Activated CD4-positive, alpha-beta T cell treated with anti-CD3 and anti-CD28 coated beads, Interleukin-2, Interleukin-6, amounts not matched to agents 100 ng/mL and 50 ng/mL, durations not matched to agents 16 hours and 8 hours (primary cell): ENCODE measurements at regions not wholly inside any gene's neighbourhood (a gene's known extent, or its start where the extent isn't known, plus 50 kb on each side); places are given as distances from the start of the nearest gene placed in this dataset.
"Not testable (repeated sequence)": the region's sequence is repeated elsewhere in the genome, so short reads cannot be mapped to it uniquely, and the experiment has no call there.

ENCODE experiments used
- DNase-seq: peaks from one replicate; pipeline ENCODE4 v3.0.0-alpha.2; 2020

- no peak for DNase-seq
Measured at GRCh38 chr17:82998637-82999036, 80.8 kb upstream of the METRNL start.

- DNase-seq = no peak
Measured at GRCh38 chr17:83000738-83001137, 78.7 kb upstream of the METRNL start.

DNA sequence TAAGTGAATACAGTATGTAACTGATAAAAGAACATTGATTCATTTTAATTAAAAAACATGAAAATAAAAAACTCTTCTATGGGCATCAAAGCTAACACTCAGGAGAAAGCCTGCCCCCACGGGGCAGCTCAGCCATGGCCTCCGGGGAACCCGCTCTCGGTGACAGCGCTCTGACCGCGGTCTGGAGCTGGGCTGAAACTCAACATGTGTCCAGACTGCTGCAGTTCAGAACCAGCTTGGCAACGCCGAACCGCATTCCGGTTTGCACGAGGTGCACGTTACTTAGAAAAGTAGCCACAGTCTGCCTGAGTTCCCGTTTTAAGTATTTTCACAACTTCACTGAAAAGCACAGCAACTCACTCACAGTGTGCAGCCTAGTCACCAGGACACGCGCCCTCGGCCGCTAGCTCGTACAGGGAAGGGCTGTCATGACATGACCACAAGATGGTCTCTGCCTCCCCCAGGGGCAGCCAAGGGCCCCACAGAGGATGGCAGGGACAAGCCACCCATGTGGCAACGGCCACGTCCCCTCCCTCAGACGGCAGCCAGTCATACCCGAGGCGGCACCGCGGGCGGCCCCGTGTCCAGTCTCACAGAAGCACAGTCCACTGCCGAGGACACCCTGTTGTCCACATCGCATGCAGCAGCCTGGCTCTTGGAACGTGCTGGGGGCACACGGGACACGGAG is 77.1 kb upstream of the METRNL start:
- no peak for DNase-seq

DNA sequence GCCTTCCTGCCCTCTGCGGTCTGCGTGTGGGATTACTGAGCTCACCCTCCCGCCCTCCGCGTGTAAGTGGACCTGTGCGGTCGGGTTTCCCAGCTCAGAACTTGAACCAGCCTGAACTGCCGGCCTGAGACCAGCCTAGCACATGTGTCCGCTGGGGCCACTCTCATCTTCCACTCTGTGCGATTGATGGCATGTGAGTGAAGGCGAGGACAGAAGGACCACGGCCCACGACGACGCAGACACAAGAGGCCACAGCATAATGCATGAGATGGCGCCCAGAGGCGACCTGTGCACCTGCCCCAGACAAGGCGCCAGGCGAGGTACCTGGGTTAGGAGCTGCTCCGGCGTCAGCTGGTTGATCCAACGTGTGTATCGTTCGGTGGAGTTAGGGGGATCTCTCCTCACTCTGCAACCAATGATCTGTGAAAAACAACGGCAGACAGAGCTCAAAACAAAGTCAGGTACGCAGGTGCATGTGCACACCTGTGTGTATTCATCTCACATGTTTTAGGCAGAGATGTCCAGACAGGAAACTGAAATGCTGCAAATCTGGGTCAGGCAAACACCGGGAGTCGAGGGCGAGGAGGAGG is 74.5 kb upstream of the METRNL start:
- no peak for DNase-seq

DNA sequence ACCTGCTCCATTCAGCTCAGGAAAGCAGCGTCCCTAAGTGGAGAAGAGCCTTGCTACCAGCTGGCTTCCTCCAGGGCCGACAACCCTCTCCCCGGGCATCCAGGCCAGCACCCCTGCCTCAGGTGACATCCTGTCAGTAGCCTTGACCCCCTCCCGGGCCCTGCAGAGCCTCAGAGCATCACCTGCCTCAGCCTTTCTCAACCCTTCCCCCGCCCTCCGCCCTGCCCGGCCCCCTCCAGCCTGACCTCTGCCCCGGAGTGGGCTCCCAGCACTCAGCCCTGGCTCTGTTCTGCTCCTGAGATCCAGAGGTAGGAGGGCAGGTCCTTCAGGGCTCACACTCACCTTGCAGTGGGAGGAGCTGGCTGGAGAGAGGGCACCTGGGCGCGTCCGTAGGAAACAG is 73.8 kb upstream of the METRNL start:
- no peak for DNase-seq

DNA sequence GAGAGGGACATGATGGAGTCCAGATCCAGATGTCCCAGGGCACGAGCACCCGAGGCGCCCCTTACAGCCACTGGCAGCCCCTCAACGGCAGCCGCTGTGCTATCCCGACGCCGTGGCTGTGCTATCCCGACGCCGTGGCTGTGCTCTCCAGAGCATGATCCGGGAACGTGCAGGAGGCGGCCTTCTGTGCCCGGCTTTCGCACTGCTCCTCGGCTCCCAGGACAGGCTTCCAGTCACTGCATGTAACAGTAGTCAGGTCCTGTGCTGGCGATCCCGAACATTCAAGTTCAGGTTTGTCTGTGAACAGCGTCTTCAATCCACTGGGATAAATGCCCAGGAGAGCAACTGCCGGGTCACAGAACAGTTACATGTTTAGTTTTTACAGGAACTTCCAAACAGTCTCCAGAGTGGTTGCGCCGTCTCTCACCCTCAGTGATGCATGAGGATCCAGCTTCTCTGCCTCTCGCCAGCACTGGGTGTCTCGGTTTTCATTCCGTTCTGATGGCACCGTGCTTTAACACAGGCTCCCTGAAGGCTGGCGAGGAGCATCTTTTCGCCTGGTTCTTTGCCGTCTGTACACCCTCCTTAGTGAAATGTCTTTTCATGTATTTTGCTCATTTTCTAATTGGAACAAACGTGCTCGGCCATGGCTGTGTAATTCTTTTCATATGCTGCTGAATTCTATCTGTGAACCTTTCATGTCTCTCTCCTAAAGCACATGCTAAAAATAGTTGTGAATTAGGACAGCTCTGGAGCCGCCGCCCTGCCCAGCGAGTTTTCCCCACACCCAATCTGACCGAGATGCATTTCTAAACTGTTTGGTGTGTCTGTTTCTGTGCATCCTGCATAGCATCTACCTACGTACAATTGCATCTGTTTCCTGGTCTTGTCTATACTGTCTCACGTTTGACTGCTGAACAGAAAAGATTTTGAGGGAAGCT is 72.6 kb upstream of the METRNL start:
- DNase-seq = no peak

- no peak for DNase-seq
Measured at GRCh38 chr17:83007504-83008185, 71.8 kb upstream of the METRNL start.

- DNase-seq = no peak
Measured at GRCh38 chr17:83008186-83008510, 71.3 kb upstream of the METRNL start.

DNA sequence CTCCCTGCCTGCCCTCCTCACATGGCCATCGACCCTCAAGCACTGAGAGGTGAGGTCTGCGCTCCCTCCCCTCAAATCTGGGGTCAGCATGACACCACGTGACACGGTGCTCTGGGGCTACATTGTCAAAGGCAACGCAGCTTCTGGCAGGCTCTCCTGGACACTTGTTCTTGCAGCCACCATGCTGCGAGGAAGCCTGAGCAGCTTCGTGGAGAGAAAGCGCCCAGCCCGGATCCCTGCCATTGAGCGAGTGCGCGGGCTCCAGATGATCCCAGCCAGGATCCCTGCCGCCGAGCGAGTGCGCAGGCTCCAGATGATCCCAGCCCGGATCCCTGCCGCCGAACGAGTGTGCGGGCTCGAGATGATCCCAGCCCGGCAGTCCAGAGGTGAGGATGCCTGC is 70.9 kb upstream of the METRNL start:
- no peak for DNase-seq

DNA sequence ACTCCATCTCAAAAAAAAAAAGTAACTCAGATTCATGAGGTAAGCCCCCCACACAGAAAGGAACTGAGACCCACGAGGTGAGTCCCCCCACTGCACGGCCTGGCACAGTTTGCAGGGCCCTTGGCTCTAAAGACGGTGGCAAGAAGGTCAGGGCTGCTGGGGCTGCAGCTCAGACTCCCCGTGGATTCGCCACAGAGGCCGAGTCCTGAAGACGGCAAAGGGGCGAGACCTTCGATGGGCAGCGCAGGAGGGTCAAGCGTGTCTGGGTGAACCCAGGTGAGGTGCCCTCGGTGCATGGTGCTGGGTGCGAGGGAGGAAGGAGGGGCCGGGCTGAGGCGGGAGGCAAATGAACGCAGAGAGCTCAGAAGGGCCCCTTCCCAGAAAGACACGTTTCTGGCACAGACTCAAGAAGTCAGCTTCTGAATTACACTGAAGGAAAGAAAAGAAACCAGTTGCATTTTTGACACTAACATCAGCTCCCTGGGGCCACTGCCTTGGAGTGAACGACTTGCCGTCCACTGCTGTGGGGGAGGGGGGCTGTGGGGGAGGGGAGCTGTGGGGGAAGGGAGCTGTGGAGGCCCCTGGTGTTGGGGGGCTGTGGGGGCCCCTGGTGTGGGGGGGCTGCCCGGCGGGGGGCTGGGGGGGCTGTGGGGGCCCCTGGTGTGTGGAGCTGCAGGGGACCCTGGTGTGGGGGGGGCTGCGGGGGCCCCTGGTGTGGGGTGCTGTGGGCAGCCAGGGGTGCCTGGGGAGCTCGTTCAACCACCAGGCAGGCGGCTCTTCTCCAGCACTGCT is 69.8 kb upstream of the METRNL start:
- no peak for DNase-seq

GRCh38 chr17:83010206-83011200 is 68.9 kb upstream of the METRNL start:
- DNase-seq = no peak

GRCh38 chr17:83011676-83012075 is 67.7 kb upstream of the METRNL start:
- DNase-seq = not testable (repeated sequence)

- no peak for DNase-seq
Measured at GRCh38 chr17:83012200-83012785, 67.1 kb upstream of the METRNL start.

DNA sequence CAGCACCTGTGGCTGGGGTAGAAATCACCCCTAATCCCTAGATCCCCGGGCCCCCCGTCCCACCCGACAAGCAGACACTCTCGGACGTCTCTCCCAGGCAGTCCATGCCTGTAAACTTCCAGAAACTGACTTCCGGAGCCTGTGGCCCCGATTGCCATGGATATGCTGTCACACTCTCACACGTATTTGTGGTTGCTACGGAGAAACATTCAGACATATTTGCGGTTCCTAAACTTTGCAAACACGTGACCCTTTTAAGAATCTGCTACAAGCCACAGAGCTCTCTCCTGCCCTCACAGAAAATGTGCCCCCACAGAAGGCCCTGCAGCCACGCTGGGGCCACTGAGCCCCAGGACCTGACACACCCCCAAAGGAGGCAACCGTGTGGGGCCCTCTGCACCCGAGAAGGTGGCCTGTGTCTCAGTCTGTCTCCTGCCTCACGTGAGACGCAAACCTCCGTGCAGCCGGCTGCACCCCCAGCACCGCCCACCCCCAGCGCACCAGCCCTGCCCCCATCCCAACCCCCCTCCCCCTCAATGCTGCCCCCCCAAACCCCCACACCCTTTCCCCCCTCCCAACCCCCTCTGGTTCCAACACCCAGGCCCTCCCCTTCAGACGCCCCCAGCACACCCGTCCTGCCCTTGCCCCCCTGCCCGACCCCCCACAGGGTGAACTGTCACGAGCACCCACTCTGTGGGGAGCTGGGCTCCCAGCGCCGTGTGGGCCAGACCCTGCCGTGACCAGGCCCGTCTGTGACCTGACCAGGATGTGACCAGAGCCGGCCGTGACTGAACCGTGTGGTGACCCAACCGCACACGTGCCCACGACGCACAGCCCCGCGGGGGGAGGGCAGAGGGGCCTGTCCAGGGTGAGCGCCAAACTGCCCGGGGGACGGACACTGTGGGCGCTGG is 66.3 kb upstream of the METRNL start:
- DNase-seq = no peak

DNA sequence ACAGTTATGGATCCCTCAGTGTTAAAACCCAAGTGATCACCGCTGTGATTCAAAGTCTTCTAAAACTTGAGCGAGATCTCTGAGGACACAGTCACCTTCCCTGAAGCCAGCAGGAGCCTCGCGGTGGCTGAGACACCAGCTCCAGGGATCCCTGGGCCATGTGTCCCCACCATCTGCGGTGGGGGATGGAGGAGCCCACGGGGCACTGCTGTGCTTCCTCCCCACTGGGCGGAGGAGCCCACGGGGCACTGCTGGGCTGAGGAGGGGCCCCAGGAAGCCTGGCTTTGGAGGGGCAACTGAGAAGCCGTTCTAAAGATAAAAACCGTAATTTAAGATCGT is 65.7 kb upstream of the METRNL start:
- no peak for DNase-seq

DNA sequence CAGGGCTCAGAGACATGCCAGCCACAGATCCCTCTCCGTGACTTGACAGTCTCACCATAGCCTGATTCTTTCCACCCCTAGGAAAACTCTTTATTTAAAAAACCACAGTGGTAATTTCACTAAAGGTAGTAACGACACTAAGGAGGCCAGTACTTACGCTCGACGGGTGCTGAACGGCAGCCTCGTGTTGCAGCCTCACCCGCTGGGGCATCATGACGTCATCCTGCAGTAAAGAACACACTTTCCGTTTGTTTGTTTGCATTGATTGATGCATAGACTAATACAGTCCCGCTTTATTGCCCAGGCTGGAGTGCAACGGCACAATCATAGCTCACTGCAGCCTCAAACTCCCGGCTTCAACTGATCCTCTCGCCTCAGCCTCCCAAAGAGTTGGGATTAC is 65.1 kb upstream of the METRNL start:
- no peak for DNase-seq

GRCh38 chr17:83014940-83015910 is 64.2 kb upstream of the METRNL start:
- no peak for DNase-seq

GRCh38 chr17:83018658-83019193 is 60.7 kb upstream of the METRNL start:
- no peak for DNase-seq
